Calu3 (cell line): ENCODE measurements at regions not wholly inside any gene's neighbourhood (a gene's known extent, or its start where the extent isn't known, plus 50 kb on each side); places are given as distances from the start of the nearest gene placed in this dataset.

Experiments
- BruUV-seq: library from RNA; stranded (reverse); fragments of 400-500 nt; replicated peaks from 2 replicates; lab custom pipeline; 2021; lab: Mats Ljungman, UMichigan
- CTCF ChIA-PET: fragments of 300-600 bp; sonication (Branson Sonifier 250); formaldehyde crosslinking; loops from one replicate; lab custom pipeline; 2022; ENCODE audit warnings: antibody characterized with exemption; lab: Charles Lee
- DNase-seq: peaks from one replicate; pipeline ENCODE4 v3.0.0; 2022
- H3K27ac Mint-ChIP-seq: one replicate; pipeline ENCODE4 v1.8.0; 2022; ENCODE audit warnings: mixed read lengths; ENCODE audit not compliant: unreplicated experiment
- H3K27me3 Mint-ChIP-seq: one replicate; pipeline ENCODE4 v1.8.0; 2022; ENCODE audit warnings: mixed read lengths; ENCODE audit not compliant: unreplicated experiment
- H3K36me3 Mint-ChIP-seq: one replicate; pipeline ENCODE4 v1.8.0; 2022; ENCODE audit warnings: mild to moderate bottlenecking, moderate library complexity, mixed read lengths; ENCODE audit not compliant: insufficient read depth, unreplicated experiment
- H3K4me1 Mint-ChIP-seq: one replicate; pipeline ENCODE4 v1.8.0; 2022; ENCODE audit warnings: mild to moderate bottlenecking, low read depth, mixed read lengths; ENCODE audit not compliant: unreplicated experiment
- H3K4me3 Mint-ChIP-seq: one replicate; pipeline ENCODE4 v1.8.0; 2022; ENCODE audit warnings: mild to moderate bottlenecking, low read depth, moderate library complexity, mixed read lengths; ENCODE audit not compliant: unreplicated experiment
- H3K9me3 Mint-ChIP-seq: one replicate; pipeline ENCODE4 v1.8.0; 2022; ENCODE audit warnings: low read depth, mixed read lengths; ENCODE audit not compliant: unreplicated experiment
- intact Hi-C: fragments of 100-400 bp; cut with micrococcal nuclease; formaldehyde crosslinking; loops from one replicate; pipeline ENCODE4 v1.10.0; 2022; ENCODE audit not compliant: unreplicated experiment
- TF ChIP-seq, protein P1 (sequence below): fragments of 200-600 bp; IDR thresholded peaks from one replicate; pipeline ENCODE4 v1.8.0; 2022; ENCODE audit warnings: antibody characterized with exemption; ENCODE audit not compliant: unreplicated experiment

DNA sequence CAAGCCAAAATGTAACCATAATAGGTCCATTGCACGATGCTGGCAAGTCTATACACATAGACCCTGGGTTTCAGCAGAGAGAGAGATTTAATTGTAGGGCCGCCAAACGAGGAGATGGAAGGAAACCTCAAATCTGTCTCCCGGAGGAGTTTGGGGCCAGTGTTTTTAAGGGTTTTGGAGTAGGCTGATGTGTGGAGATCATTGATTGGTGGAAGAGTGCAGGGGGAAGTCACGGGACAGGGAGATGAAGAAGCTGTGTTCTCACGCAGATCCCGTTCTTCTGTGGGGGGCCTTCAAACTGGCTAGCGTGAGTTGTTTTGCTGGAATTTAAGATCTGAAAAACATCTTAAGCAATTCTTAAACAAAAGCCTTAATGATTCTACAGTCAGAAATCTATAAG, 84.8 kb downstream of the KATNIP start:
- DNase-seq: no peak
- H3K4me1 Mint-ChIP-seq: no peaks in the 10 kb centered on the region
- H3K4me3 Mint-ChIP-seq: no peak overlapping the region
- BruUV-seq: no TSS peak
- intact Hi-C loops: loop anchor here (5.0 kb wide), 1 partner anchor 233 kb away; no protein-coding TSS in a partner anchor
- CTCF ChIA-PET: no interaction called here
- TF ChIP-seq, protein P1, sequence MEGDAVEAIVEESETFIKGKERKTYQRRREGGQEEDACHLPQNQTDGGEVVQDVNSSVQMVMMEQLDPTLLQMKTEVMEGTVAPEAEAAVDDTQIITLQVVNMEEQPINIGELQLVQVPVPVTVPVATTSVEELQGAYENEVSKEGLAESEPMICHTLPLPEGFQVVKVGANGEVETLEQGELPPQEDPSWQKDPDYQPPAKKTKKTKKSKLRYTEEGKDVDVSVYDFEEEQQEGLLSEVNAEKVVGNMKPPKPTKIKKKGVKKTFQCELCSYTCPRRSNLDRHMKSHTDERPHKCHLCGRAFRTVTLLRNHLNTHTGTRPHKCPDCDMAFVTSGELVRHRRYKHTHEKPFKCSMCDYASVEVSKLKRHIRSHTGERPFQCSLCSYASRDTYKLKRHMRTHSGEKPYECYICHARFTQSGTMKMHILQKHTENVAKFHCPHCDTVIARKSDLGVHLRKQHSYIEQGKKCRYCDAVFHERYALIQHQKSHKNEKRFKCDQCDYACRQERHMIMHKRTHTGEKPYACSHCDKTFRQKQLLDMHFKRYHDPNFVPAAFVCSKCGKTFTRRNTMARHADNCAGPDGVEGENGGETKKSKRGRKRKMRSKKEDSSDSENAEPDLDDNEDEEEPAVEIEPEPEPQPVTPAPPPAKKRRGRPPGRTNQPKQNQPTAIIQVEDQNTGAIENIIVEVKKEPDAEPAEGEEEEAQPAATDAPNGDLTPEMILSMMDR: no peak
- H3K27me3 Mint-ChIP-seq: no peaks in the 10 kb centered on the region
- no peaks in the 10 kb centered on the region for H3K36me3 Mint-ChIP-seq
- H3K9me3 Mint-ChIP-seq: no peaks in the 10 kb centered on the region
- H3K27ac Mint-ChIP-seq: no peak overlapping the region

DNA sequence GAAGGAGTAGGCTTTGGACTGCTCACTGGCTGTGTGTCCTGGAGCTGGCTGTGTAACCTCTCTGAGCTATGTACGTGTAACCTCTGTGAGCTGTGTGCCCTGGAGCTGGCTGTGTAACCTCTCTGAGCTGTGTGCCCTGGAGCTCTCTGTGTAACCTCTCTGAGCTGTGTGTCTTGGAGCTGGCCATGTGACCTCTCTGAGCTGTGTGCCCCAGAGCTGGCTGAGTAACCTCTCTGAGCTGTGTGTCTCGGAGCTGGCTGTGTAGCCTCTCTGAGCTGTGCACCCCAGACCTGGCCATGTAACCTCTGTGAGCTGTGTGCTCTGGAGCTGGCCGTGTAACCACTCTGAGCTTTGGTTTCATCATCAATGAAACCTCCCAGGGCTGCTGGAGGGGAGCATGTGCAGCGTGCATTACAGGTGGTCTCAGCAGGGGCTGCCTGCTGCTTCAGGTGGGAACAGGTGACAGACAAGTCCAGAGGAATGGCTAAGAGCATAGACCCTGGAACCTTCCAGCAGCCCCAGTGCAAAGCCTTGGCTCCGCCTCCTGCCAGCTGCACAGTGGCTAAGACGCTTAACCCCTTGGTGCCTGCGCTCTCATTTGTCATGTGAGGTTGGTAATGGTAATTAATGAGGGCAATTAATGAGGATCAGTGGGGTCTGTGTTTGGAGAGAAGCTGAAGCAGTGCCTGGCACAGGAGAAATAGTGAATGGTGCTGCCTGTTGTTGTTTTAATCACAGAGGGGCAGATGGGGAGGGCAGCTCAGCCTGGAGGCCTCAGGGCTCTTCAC, 86.7 kb downstream of the KATNIP start:
- no TSS peak for BruUV-seq
- CTCF ChIA-PET: no interaction called here

DNA sequence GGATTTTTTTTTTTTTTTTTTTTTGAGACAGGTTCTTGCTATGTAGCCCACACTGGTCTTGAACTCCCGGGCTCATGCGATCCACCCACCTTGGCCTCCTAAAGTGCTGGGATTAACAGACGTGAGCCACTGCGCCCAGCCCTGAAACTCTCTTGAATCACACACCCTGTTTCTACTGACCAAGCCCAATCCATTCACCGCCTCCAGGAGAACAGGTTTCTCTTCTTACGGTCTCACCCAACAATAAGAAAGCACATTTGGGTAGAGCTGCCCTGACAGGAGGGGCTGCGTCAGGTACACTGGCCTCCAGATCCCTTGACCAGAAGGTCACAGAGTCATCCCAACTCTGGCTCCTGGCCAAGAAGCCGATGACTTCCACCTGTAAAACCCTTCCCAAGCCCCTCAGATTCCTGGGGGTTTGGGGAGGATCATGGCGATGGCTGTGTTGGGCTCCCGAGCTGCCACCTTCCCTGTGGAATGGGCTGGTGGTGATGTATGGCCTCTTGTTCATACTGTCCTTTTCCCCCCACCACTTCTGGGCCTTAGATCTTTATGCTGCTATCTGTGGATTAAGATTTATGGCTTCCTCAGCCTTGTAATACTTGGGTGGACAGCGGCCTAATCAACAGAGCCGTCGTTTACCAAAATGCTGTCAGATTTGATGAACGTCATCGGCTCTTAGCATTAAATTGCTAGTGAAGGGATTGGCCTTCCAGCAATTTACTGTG, 89.1 kb downstream of the KATNIP start:
- H3K4me3 Mint-ChIP-seq: no peak overlapping the region
- TF ChIP-seq, protein P1: no peak
- no peak for DNase-seq
- H3K36me3 Mint-ChIP-seq: peaks cover 3% of the 10 kb centered on the region
- no peaks in the 10 kb centered on the region for H3K27me3 Mint-ChIP-seq
- intact Hi-C loops: loop anchor here (2.0 to 5.0 kb wide), 2 partner anchors 228 to 432 kb away; no protein-coding TSS in a partner anchor
- H3K4me1 Mint-ChIP-seq: no peaks in the 10 kb centered on the region
- no TSS peak for BruUV-seq
- CTCF ChIA-PET: interaction anchor here (1.0 to 2.0 kb wide), 4 partner anchors 9 to 432 kb away, joined by 4 to 10 read pairs (median 8); no protein-coding TSS in a partner anchor
- no peak overlapping the region for H3K27ac Mint-ChIP-seq
- H3K9me3 Mint-ChIP-seq: no peaks in the 10 kb centered on the region

More for the DNA sequence above, 86.7 kb downstream of the KATNIP start:
- TF ChIP-seq, protein P1: no peak
- Mint-ChIP-seq H3K27ac (no peak overlapping the region), H3K4me3 (no peak overlapping the region), H3K27me3 (no peaks in the 10 kb centered on the region), H3K36me3 (no peaks in the 10 kb centered on the region), H3K9me3 (no peaks in the 10 kb centered on the region), H3K4me1 (no peaks in the 10 kb centered on the region)
- DNase-seq: no peak
- intact Hi-C loops: loop anchor here (5.0 kb wide), 1 partner anchor 231 kb away; no protein-coding TSS in a partner anchor

DNA sequence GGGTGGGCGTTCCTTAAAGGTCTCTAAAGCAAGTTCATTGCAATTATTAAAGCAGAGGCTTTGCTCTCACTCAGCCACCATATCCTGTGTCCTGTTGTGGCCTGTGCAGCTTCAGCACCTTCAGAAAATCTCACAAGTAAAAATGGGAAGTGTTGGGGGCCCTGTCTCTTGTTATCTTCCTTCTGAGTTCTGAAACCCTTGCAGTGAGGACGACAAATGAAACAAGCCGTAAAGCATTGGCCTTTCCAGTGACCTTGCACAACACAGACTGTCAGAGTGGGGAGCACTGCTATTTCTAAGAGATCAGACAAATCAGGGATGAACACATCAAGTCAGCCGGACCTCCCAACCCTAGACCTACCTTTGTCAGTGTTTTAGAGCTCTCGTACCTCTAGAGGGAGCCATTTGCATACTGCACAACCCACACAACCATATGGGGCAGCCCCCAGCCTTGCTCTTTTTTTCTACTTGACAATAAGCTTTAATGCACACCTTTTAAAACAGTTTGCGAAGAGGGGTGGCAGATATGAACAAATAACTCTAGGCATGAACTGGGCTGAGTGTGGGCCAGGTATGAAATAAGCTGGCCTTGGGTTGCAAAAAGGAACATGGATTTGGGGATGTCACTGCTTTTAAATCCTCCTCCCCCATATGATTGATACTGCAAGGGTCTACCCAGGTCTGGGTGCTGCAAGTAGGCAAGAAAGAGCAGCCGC, 89.8 kb downstream of the KATNIP start:
- peak; percentile 48 for DNase-seq
- intact Hi-C loops: loop anchor here (2.0 to 5.0 kb wide), 2 partner anchors 228 to 431 kb away; no protein-coding TSS in a partner anchor
- Mint-ChIP-seq H3K9me3 (no peaks in the 10 kb centered on the region), H3K4me1 (no peaks in the 10 kb centered on the region), H3K27ac (no peak overlapping the region), H3K36me3 (peaks cover 3% of the 10 kb centered on the region), H3K27me3 (no peaks in the 10 kb centered on the region), H3K4me3 (no peak overlapping the region)
- CTCF ChIA-PET: interaction anchor here (0.7 to 2.0 kb wide), 5 partner anchors 10 to 431 kb away, joined by 3 to 10 read pairs (median 7); no protein-coding TSS in a partner anchor
- TF ChIP-seq, protein P1: peak; percentile 63
- BruUV-seq: no TSS peak
